Left renal cortex interstitium (tissue), 4 donors: ENCODE measurements at regions not wholly inside any gene's neighbourhood (a gene's known extent, or its start where the extent isn't known, plus 50 kb on each side); places are given as distances from the start of the nearest gene placed in this dataset.

Experiments used
- DNase-seq, 4 donors: peaks; one replicate each; pipeline ENCODE4 v3.0.0-alpha.2; 2013; ENCODE audit warnings: low read depth in 4 of 4, low spot score in 2 of 4, missing footprints in 1 of 4

GRCh38 chr2:43023791-43024514, 202.5 kb downstream of the ZFP36L2 start:
- DNase-seq, result no peak

GRCh38 chr2:43022896-43023295, 203.5 kb downstream of the ZFP36L2 start:
- no peak for DNase-seq

- no peak for DNase-seq
Observed at GRCh38 chr2:43021791-43022509, 204.5 kb downstream of the ZFP36L2 start.

GRCh38 chr2:43020990-43021669, 205.3 kb downstream of the ZFP36L2 start:
- DNase-seq, result no peak

- DNase-seq, result no peak
Observed at GRCh38 chr2:43020296-43020695, 206.1 kb downstream of the ZFP36L2 start.

GRCh38 chr2:43019536-43020183, 206.7 kb downstream of the ZFP36L2 start:
- no peak for DNase-seq

GRCh38 chr2:43019025-43019367, 207.4 kb downstream of the ZFP36L2 start:
- no peak for DNase-seq

- no peak for DNase-seq
Observed at GRCh38 chr2:43018179-43019024, 208.0 kb downstream of the ZFP36L2 start.

- DNase-seq, result no peak
Observed at GRCh38 chr2:43013821-43014345, 212.5 kb downstream of the ZFP36L2 start.

GRCh38 chr2:43012966-43013365, 213.4 kb downstream of the ZFP36L2 start:
- DNase-seq, result no peak

- no peak for DNase-seq
Observed at GRCh38 chr2:43011158-43011491, 215.3 kb downstream of the ZFP36L2 start.

GRCh38 chr2:43010438-43011157, 215.8 kb downstream of the ZFP36L2 start:
- DNase-seq, result no peak

- no peak for DNase-seq
Observed at GRCh38 chr2:43009448-43009847, 217.0 kb downstream of the ZFP36L2 start.

- no peak for DNase-seq
Observed at GRCh38 chr2:43008388-43008787, 216.0 kb upstream of the HAAO start.

GRCh38 chr2:43007901-43008300, 215.5 kb upstream of the HAAO start:
- no peak for DNase-seq

GRCh38 chr2:43006834-43007543, 214.6 kb upstream of the HAAO start:
- no peak for DNase-seq

GRCh38 chr2:43005975-43006833, 213.8 kb upstream of the HAAO start:
- no peak for DNase-seq
